Sigmoid colon (tissue), 3 donors: ENCODE measurements at regions not wholly inside any gene's neighbourhood (a gene's known extent, or its start where the extent isn't known, plus 50 kb on each side); places are given as distances from the start of the nearest gene placed in this dataset.

ENCODE experiments used
- CTCF ChIP-seq, 4 experiments: fragments of 450-650 bp in 3 of 4; fragments of 200-600 bp in 1 of 4; IDR thresholded peaks; one replicate each; pipeline ENCODE4 v1.5.1; 2016 to 2019; ENCODE audit warnings: antibody characterized with exemption in 4 of 4, mild to moderate bottlenecking in 3 of 4, moderate library complexity in 2 of 4
- POLR2A ChIP-seq, 2 donors: fragments of 450-650 bp; IDR thresholded peaks; one replicate each; pipeline ENCODE4 v1.6.1; 2016; ENCODE audit warnings: antibody characterized with exemption in 2 of 2, mild to moderate bottlenecking in 2 of 2, moderate library complexity in 2 of 2

DNA sequence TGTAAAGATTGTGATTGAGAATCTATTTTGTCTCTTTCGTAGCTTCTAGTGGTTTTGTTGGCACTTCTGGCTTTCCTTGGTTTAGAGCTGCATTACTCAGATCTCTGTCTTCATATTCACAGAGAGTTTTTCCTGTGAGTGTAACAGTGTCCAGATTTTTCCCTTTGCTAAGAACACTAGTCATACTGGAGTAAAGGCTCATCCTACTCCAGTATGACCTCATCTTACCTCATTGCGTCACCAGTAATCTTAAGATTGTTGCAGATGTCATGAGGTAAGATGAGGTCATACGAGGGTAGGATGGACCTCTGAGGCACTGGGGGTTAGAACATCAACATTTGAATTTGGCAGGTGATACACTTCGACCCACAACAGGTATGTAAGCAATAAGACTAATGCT, 461.2 kb downstream of the FLRT2 start:
- TF ChIP-seq POLR2A (IDR thresholded peaks at IDR 0.05) (no peak), CTCF (IDR thresholded peaks at IDR 0.05) (no peak)
